Endothelial cell of umbilical vein (primary cell): ENCODE measurements at regions not wholly inside any gene's neighbourhood (a gene's known extent, or its start where the extent isn't known, plus 50 kb on each side); places are given as distances from the start of the nearest gene placed in this dataset.

Experiments used
- BruUV-seq: library from RNA; stranded (reverse); fragments of 400-500 nt; replicated peaks from 2 replicates; lab custom pipeline; 2021; lab: Mats Ljungman, UMichigan
- CTCF ChIA-PET: fragments of 300-600, 350-600 bp; sonication (Branson Sonifier 250); formaldehyde crosslinking; loops from one replicate; lab custom pipeline; 2021; ENCODE audit warnings: antibody characterized with exemption, inconsistent platforms; lab: Charles Lee
- POLR2A ChIA-PET: fragments of 300-600, 350-600 bp; sonication (Branson Sonifier 250); formaldehyde crosslinking; loops from one replicate; lab custom pipeline; 2021; ENCODE audit warnings: antibody characterized with exemption, inconsistent platforms; lab: Charles Lee
- DNase-seq: peaks from one replicate; pipeline ENCODE4 v3.0.0-alpha.2; 2011; ENCODE audit warnings: low read depth, low spot score
- FAIRE-seq: peaks from 2 replicates; lab custom pipeline; 2011; peaks lifted over from hg19 to GRCh38; lab: Jason Lieb, UNC
- H2AFZ ChIP-seq: 2 replicates; pipeline ENCODE4 v1.6.0; 2012; ENCODE audit warnings: low read depth, low read length, control low read depth, inconsistent platforms
- H3K27ac ChIP-seq: 2 replicates; pipeline ENCODE4 v1.5.1; 2011; ENCODE audit warnings: low read depth, mild to moderate bottlenecking, control low read depth, low read length, moderate library complexity; ENCODE audit not compliant: insufficient read depth
- H3K27me3 ChIP-seq, 2 experiments: 2 replicates each; pipeline versions ENCODE4 v1.6.0 to v1.6.1; 2011; ENCODE audit warnings: low read length in 2 of 2, mixed read lengths in 1 of 2; ENCODE audit not compliant: control insufficient read depth in 2 of 2, insufficient read depth in 2 of 2
- H3K36me3 ChIP-seq, 2 experiments: 2 replicates in 1 of 2; 3 replicates in 1 of 2; pipeline ENCODE4 v1.5.1; 2011; ENCODE audit warnings: low read length in 2 of 2, mild to moderate bottlenecking in 1 of 2, moderate library complexity in 1 of 2; ENCODE audit not compliant: control insufficient read depth in 2 of 2, insufficient read depth in 2 of 2; ENCODE audit errors: extremely low read depth in 1 of 2
- H3K4me1 ChIP-seq: 3 replicates; pipeline ENCODE4 v1.5.1; 2011; ENCODE audit warnings: mild to moderate bottlenecking, low read length; ENCODE audit not compliant: control insufficient read depth, insufficient read depth; ENCODE audit errors: extremely low read depth
- H3K4me2 ChIP-seq: 2 replicates; pipeline ENCODE4 v1.6.1; 2011; ENCODE audit warnings: low read length, control low read depth, mixed read lengths; ENCODE audit not compliant: insufficient read depth
- H3K4me3 ChIP-seq, 3 experiments: fragments of 200-600 bp in 1 of 3; sonication (generic), shearing (Covaris generic) in 1 of 3; replicated peaks in 1 of 3; 2 replicates each; pipeline ENCODE4 v1.5.1; 2011 to 2016; ENCODE audit warnings: control low read depth in 3 of 3, low read length in 3 of 3, mild to moderate bottlenecking in 2 of 3, inconsistent platforms in 1 of 3, low read depth in 1 of 3, moderate library complexity in 1 of 3; ENCODE audit not compliant: insufficient read depth in 1 of 3
- H3K79me2 ChIP-seq: 2 replicates; pipeline ENCODE4 v1.6.0; 2012; ENCODE audit warnings: low read length, inconsistent platforms; ENCODE audit not compliant: control insufficient read depth, insufficient read depth
- H3K9ac ChIP-seq: replicated peaks from 2 replicates; pipeline ENCODE3; 2011; ENCODE audit warnings: low read length, control low read depth; ENCODE audit not compliant: insufficient read depth; ENCODE audit errors: extremely low read depth
- H3K9me1 ChIP-seq: replicated peaks from 3 replicates; pipeline ENCODE4 v1.6.0; 2011; ENCODE audit warnings: mild to moderate bottlenecking, low read length; ENCODE audit not compliant: control insufficient read depth, insufficient read depth; ENCODE audit errors: extremely low read depth
- H3K9me3 ChIP-seq: replicated peaks from 2 replicates; pipeline ENCODE4 v1.5.1; 2012; ENCODE audit warnings: low read length, inconsistent platforms; ENCODE audit not compliant: control insufficient read depth, insufficient read depth
- H4K20me1 ChIP-seq: replicated peaks from 2 replicates; pipeline ENCODE3; 2011; ENCODE audit warnings: mild to moderate bottlenecking, low read length; ENCODE audit not compliant: control insufficient read depth, insufficient read depth; ENCODE audit errors: extremely low read depth
- FOS ChIP-seq: IDR thresholded peaks from 2 replicates; pipeline ENCODE4 v1.6.1; 2011; ENCODE audit warnings: mild to moderate bottlenecking, low read length, moderate library complexity, borderline replicate concordance; ENCODE audit not compliant: insufficient read depth
- GATA2 ChIP-seq: IDR thresholded peaks from 2 replicates; pipeline ENCODE4 v1.7.0; 2011; ENCODE audit warnings: low read depth, mild to moderate bottlenecking, moderate library complexity, mixed read lengths, low read length; ENCODE audit not compliant: insufficient read length, insufficient read depth
- JUN ChIP-seq: IDR thresholded peaks from 2 replicates; pipeline ENCODE4 v1.6.1; 2011; ENCODE audit warnings: borderline replicate concordance, low read depth; ENCODE audit not compliant: insufficient read length, insufficient read depth
- MAX ChIP-seq: IDR thresholded peaks from 2 replicates; pipeline ENCODE4 v1.6.1; 2011; ENCODE audit not compliant: insufficient read depth, insufficient read length
- MYC ChIP-seq: IDR thresholded peaks from one replicate; pipeline ENCODE4 v1.6.1; 2011; ENCODE audit warnings: mild to moderate bottlenecking, low read depth, low read length
- POLR2A ChIP-seq: IDR thresholded peaks from 2 replicates; pipeline ENCODE4 v1.6.1; 2012; ENCODE audit warnings: low read depth, mild to moderate bottlenecking, control low read depth, low read length
- POLR2AphosphoS5 ChIP-seq: IDR thresholded peaks from 2 replicates; pipeline ENCODE4 v1.6.1; 2012; ENCODE audit warnings: low read depth, mild to moderate bottlenecking, control low read depth, low read length, moderate library complexity; ENCODE audit not compliant: insufficient read depth
- dilution Hi-C: fragments of 300-500 bp; cut with MboI; formaldehyde crosslinking; loops from one replicate; pipeline ENCODE4 v1.15.0; 2019; ENCODE audit warnings: low sequenced_read_pairs; ENCODE audit not compliant: extremely low pct_ligation_motif_present
- intact Hi-C: fragments of 100-400 bp; cut with micrococcal nuclease; formaldehyde crosslinking; loops from one replicate; pipeline ENCODE4 v1.10.0; 2022

- BruUV-seq: no TSS peak
- no peaks in the 10 kb centered on the region for H4K20me1 ChIP-seq
- H3K9ac ChIP-seq: no peak overlapping the region
- no peaks in the 10 kb centered on the region for H3K9me1 ChIP-seq
- dilution Hi-C loops: no loop called here
- H3K4me1 ChIP-seq: no peaks in the 10 kb centered on the region
- H2AFZ ChIP-seq: no peak overlapping the region
- no peaks in the 10 kb centered on the region for H3K36me3 ChIP-seq
- no peaks in the 10 kb centered on the region for H3K9me3 ChIP-seq
- no peaks in the 10 kb centered on the region for H3K79me2 ChIP-seq
- FAIRE-seq (no peak), DNase-seq (no peak)
- H3K27ac ChIP-seq: no peak overlapping the region
- intact Hi-C loops: no loop called here
- TF ChIP-seq FOS (no peak), POLR2A (no peak)
- no peak overlapping the region for H3K4me2 ChIP-seq
- no peak overlapping the region for H3K4me3 ChIP-seq
- CTCF ChIA-PET: no interaction called here
- POLR2A ChIA-PET: no interaction called here
- H3K27me3 ChIP-seq: no peaks in the 10 kb centered on the region
Measured at GRCh38 chr10:2891770-2892124, 175.6 kb upstream of the PFKP start.

- intact Hi-C loops (no loop called here), dilution Hi-C loops (no loop called here)
- TF ChIP-seq POLR2AphosphoS5 (no peak), MYC (no peak), MAX (no peak), JUN (no peak), GATA2 (no peak)
- Histone ChIP-seq H3K9ac (no peak overlapping the region), H4K20me1 (no peaks in the 10 kb centered on the region), H3K27me3 (no peaks in the 10 kb centered on the region), H3K27ac (no peak overlapping the region), H3K4me2 (no peak overlapping the region), H3K9me1 (no peaks in the 10 kb centered on the region), H3K4me3 (no peak overlapping the region), H3K36me3 (no peaks in the 10 kb centered on the region), H3K79me2 (no peaks in the 10 kb centered on the region), H2AFZ (no peak overlapping the region), H3K4me1 (no peaks in the 10 kb centered on the region), H3K9me3 (no peaks in the 10 kb centered on the region)
- ChIA-PET POLR2A (no interaction called here), CTCF (no interaction called here)
- DNase-seq (no peak), FAIRE-seq (no peak)
- no TSS peak for BruUV-seq
Measured at GRCh38 chr10:2891073-2891769, 176.1 kb upstream of the PFKP start.
